Tibial nerve (tissue), 4 donors: ENCODE measurements at regions not wholly inside any gene's neighbourhood (a gene's known extent, or its start where the extent isn't known, plus 50 kb on each side); places are given as distances from the start of the nearest gene placed in this dataset.

Experiments used
- DNase-seq, 2 donors: peaks; one replicate each; pipeline ENCODE4 v3.0.0-alpha.2; 2019; ENCODE audit warnings: low spot score in 2 of 2
- H3K27ac ChIP-seq, 4 donors: fragments of 200-600 bp; sonication (generic) in 3 of 4; one replicate each; pipeline ENCODE4 v1.5.1; 2017 to 2019; ENCODE audit warnings: mild to moderate bottlenecking in 1 of 4
- H3K27me3 ChIP-seq, 2 donors: fragments of 200-600 bp; sonication (generic) in 1 of 2; one replicate each; pipeline versions ENCODE4 v1.5.1 to v1.6.0; 2017 to 2019
- H3K36me3 ChIP-seq, 3 donors: fragments of 200-600 bp; sonication (generic); one replicate each; pipeline ENCODE4 v1.5.1; 2018 to 2019
- H3K4me1 ChIP-seq, 4 donors: fragments of 200-600 bp; sonication (generic) in 3 of 4; one replicate each; pipeline ENCODE4 v1.5.1; 2017 to 2019
- H3K4me3 ChIP-seq, 4 donors: fragments of 200-600 bp; sonication (generic) in 3 of 4; one replicate each; pipeline ENCODE4 v1.5.1; 2017 to 2019; ENCODE audit warnings: mild to moderate bottlenecking in 1 of 4, moderate library complexity in 1 of 4
- H3K9me3 ChIP-seq, 4 donors: fragments of 200-600 bp; sonication (generic) in 3 of 4; one replicate each; pipeline ENCODE4 v1.5.1; 2017 to 2019
- EP300 ChIP-seq, 2 donors: sonication (generic); formaldehyde crosslinking; IDR thresholded peaks; one replicate each; pipeline ENCODE4 v1.6.1; 2017; ENCODE audit warnings: antibody characterized with exemption in 2 of 2, mild to moderate bottlenecking in 1 of 2
- POLR2A ChIP-seq, 2 donors: fragments of 450-650 bp; IDR thresholded peaks; one replicate each; pipeline ENCODE4 v1.6.1; 2017; ENCODE audit warnings: antibody characterized with exemption in 2 of 2, mild to moderate bottlenecking in 2 of 2, moderate library complexity in 2 of 2
- WGBS, 2 donors: methylation state at CpG; one replicate each; pipeline ENCODE4 v1.1.5; 2018; 5-methylcytosine and 5-hydroxymethylcytosine counted together
- TF ChIP-seq, protein P1 (sequence below), 5 experiments: fragments of 200-600 bp in 3 of 5; fragments of 450-650 bp in 2 of 5; sonication (generic) in 3 of 5; IDR thresholded peaks; one replicate each; pipeline ENCODE4 v1.5.1; 2016 to 2019; ENCODE audit warnings: antibody characterized with exemption in 5 of 5, mild to moderate bottlenecking in 3 of 5, moderate library complexity in 2 of 5

DNA sequence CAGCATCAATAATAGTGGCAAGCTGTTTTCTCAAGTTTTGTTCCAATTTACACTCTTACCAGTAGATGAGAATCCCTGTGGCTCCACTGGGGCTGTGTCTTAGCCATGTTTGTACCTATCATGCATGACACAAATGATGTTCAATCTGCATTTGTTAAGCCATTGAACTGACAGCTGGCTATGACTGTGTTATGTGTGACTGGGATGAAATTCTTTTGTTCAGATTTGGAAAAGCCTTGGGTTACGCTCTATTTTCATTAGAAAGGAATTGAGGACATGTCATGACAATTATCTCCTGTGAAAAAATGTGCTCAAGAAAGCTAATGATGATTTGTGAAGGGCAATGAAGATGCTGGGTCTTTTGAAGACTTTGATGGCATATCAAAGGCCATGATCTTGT is 201.8 kb upstream of the LARGE1 start:
- H3K4me3 ChIP-seq = no peak overlapping the region
- TF ChIP-seq, protein P1, sequence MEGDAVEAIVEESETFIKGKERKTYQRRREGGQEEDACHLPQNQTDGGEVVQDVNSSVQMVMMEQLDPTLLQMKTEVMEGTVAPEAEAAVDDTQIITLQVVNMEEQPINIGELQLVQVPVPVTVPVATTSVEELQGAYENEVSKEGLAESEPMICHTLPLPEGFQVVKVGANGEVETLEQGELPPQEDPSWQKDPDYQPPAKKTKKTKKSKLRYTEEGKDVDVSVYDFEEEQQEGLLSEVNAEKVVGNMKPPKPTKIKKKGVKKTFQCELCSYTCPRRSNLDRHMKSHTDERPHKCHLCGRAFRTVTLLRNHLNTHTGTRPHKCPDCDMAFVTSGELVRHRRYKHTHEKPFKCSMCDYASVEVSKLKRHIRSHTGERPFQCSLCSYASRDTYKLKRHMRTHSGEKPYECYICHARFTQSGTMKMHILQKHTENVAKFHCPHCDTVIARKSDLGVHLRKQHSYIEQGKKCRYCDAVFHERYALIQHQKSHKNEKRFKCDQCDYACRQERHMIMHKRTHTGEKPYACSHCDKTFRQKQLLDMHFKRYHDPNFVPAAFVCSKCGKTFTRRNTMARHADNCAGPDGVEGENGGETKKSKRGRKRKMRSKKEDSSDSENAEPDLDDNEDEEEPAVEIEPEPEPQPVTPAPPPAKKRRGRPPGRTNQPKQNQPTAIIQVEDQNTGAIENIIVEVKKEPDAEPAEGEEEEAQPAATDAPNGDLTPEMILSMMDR (IDR thresholded peaks at IDR 0.05) = no peak
- TF ChIP-seq EP300 (IDR thresholded peaks at IDR 0.05) (no peak), POLR2A (IDR thresholded peaks at IDR 0.05) (no peak)

DNA sequence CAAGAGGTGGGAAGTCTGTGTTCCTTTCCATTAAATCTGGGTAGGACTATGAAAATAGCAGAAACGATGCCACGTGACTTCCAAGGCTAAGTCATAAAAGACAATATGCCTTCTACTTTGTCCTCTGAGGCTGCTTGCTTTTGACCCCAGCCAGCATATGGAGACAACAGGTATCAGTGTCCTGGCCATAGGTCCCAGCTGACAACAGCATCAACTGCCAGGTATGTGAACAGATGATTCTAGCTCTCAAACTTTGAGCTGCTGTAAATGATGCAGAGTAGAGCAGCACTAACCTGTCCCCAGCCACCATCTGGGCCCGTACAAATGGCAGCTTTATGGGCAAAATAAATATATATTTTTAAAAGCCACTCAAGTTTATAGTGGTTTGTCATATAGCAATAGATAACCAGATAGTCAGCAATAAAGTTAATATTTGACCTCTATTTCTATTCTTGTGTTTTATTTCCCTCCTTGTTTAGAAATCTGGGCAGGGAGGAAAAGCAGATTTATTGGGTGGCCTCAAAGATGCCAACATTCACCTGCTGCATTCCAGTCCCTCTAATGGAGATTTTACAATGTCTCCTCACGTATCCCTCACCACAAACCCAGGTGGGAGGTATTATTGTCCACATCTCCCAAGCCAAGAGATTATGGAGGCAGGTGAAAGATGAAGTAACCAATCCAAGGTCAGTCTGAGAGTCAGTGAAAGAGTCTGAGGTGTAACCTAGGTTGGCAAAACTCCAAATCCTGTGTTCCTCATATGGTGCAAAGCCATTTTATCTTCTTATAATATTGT is 209.6 kb upstream of the LARGE1 start:
- H3K4me3 ChIP-seq = no peak overlapping the region
- no peaks in the 10 kb centered on the region for H3K4me1 ChIP-seq
- no peak overlapping the region for H3K27ac ChIP-seq
- TF ChIP-seq, protein P1 (IDR thresholded peaks at IDR 0.05) = no peak
- TF ChIP-seq EP300 (IDR thresholded peaks at IDR 0.05) = no peak
- no peak for TF ChIP-seq POLR2A (IDR thresholded peaks at IDR 0.05)
- H3K36me3 ChIP-seq = no peaks in the 10 kb centered on the region
- DNase-seq = no peak
- H3K9me3 ChIP-seq = no peaks in the 10 kb centered on the region
- 75 to 86% methylated on average over 4 of the region's 4 CpGs for WGBS, 2 donors
- no peaks in the 10 kb centered on the region for H3K27me3 ChIP-seq

More for the DNA sequence above, 201.8 kb upstream of the LARGE1 start:
- WGBS, 2 donors = 82 to 83% methylated on average over 1 of the region's 1 CpG
- no peak for DNase-seq
- Histone ChIP-seq H3K36me3 (no peaks in the 10 kb centered on the region), H3K9me3 (peaks cover 0 to 6% (median 0%) of the 10 kb centered on the region in 4 donors), H3K4me1 (no peaks in the 10 kb centered on the region), H3K27ac (no peak overlapping the region), H3K27me3 (no peaks in the 10 kb centered on the region)

DNA sequence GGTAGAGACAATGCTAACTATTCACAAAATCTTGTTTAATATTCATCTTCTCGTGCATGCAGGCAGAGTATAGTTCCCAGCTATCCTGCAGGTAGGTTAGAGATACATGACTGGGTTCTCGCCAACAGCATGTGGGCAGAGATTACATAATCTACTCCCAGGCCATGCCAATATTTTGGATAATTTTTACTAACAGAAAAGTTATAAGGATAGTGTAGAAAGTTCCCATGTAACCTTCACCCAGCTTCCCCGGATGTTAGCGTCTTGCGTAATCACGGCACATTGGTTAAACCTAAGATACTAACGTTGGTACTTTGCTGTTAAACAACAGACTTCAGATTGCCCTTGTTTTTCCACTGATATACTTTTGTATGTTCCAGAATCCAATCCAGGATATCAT is 215.5 kb upstream of the LARGE1 start:
- H3K4me3 ChIP-seq = no peak overlapping the region
- no peak overlapping the region for H3K27ac ChIP-seq
- H3K4me1 ChIP-seq = no peaks in the 10 kb centered on the region
- 78 to 86% methylated on average over 7 of the region's 7 CpGs for WGBS, 2 donors
- TF ChIP-seq, protein P1 (IDR thresholded peaks at IDR 0.05) = no peak
- no peak for DNase-seq
- no peaks in the 10 kb centered on the region for H3K9me3 ChIP-seq
- H3K36me3 ChIP-seq = no peaks in the 10 kb centered on the region
- no peaks in the 10 kb centered on the region for H3K27me3 ChIP-seq

DNA sequence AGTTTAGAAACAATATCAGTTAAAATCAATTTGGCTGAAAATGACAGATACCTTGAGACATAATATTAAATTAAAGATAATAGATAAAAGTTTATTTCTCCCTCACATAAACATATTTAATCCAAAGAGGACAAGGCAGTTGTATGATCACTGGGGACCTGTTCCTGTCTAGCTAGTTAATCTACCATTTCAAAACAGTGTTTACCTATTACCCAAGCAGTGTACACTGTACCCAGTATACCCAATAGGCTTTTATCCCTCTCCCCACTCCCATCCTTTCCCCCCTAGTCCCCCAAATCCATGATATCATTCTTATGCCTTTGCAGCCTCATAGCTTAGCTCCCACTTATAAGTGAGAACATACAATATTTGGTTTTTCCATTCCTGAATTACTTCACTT is 229.7 kb upstream of the LARGE1 start:
- no peaks in the 10 kb centered on the region for H3K36me3 ChIP-seq
- H3K4me3 ChIP-seq = no peak overlapping the region
- no peak overlapping the region for H3K27ac ChIP-seq
- H3K27me3 ChIP-seq = no peaks in the 10 kb centered on the region
- no peak for DNase-seq
- H3K9me3 ChIP-seq = peaks cover 0 to 24% (median 0%) of the 10 kb centered on the region in 4 donors
- TF ChIP-seq EP300 (IDR thresholded peaks at IDR 0.05) (no peak), POLR2A (IDR thresholded peaks at IDR 0.05) (no peak)
- TF ChIP-seq, protein P1 (IDR thresholded peaks at IDR 0.05) = no peak
- H3K4me1 ChIP-seq = no peaks in the 10 kb centered on the region

DNA sequence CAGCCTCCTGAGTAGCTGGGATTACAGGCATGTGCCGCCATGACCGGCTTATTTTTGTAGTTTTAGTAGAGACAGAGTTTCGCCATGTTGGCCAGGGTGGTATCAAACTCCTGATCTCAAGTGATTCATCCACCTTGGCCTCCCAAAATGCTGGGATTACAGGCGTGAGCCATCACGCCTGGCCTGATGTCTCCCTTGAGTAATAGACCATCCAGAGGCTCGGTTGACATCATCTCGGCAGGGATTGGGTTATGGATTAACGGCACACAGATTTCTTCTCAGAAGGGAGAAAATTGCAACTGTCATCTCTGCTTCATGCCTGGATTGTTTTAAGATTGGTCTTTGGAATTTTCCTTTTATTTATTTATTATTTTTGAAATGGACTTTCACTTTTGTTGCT is 239.2 kb upstream of the LARGE1 start:
- DNase-seq = no peak
- 83 to 87% methylated on average over 8 of the region's 8 CpGs for WGBS, 2 donors
- H3K4me1 ChIP-seq = no peaks in the 10 kb centered on the region
- TF ChIP-seq EP300 (IDR thresholded peaks at IDR 0.05) (no peak), POLR2A (IDR thresholded peaks at IDR 0.05) (no peak)
- TF ChIP-seq, protein P1 (IDR thresholded peaks at IDR 0.05) = no peak
- H3K36me3 ChIP-seq = no peaks in the 10 kb centered on the region
- H3K27me3 ChIP-seq = no peaks in the 10 kb centered on the region
- no peaks in the 10 kb centered on the region for H3K9me3 ChIP-seq
- H3K27ac ChIP-seq = no peak overlapping the region
- no peak overlapping the region for H3K4me3 ChIP-seq
